GM12872 (cell line): ENCODE measurements at regions not wholly inside any gene's neighbourhood (a gene's known extent, or its start where the extent isn't known, plus 50 kb on each side); places are given as distances from the start of the nearest gene placed in this dataset.
A peak's percentile ranks its signal among the peaks of the same experiment; 100 is the strongest.

ENCODE experiments used
- TF ChIP-seq, protein P1 (sequence below): IDR thresholded peaks from 3 replicates; pipeline ENCODE4 v1.5.1; 2011; ENCODE audit warnings: low read depth, mild to moderate bottlenecking, low read length, moderate library complexity; ENCODE audit not compliant: insufficient read depth

GRCh38 chr12:107448198-107448597 lies 237.4 kb upstream of the PWP1 start:
- TF ChIP-seq, protein P1, sequence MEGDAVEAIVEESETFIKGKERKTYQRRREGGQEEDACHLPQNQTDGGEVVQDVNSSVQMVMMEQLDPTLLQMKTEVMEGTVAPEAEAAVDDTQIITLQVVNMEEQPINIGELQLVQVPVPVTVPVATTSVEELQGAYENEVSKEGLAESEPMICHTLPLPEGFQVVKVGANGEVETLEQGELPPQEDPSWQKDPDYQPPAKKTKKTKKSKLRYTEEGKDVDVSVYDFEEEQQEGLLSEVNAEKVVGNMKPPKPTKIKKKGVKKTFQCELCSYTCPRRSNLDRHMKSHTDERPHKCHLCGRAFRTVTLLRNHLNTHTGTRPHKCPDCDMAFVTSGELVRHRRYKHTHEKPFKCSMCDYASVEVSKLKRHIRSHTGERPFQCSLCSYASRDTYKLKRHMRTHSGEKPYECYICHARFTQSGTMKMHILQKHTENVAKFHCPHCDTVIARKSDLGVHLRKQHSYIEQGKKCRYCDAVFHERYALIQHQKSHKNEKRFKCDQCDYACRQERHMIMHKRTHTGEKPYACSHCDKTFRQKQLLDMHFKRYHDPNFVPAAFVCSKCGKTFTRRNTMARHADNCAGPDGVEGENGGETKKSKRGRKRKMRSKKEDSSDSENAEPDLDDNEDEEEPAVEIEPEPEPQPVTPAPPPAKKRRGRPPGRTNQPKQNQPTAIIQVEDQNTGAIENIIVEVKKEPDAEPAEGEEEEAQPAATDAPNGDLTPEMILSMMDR = peak; percentile 53

DNA sequence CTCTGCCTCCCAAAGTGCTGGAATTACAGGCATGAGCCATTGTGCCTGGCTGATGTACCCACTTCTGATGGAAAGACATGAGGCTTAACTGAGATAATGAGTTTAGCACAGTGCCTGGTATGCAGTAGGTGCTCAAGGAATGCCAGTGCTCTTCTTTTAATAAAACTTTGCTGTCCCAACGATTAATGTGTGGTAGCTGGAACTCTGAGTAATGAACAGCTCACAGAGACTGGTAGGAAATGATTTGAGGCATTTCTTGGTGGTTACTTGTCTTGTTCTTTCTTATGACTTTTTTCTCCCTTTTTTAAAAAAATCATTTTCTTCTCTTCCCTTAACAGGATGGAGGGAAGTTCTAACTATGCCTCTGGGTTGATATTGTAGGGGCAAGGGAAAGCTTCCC lies 235.7 kb upstream of the PWP1 start:
- TF ChIP-seq, protein P1 = no peak

GRCh38 chr12:107450541-107450940 lies 235.1 kb upstream of the PWP1 start:
- TF ChIP-seq, protein P1 = no peak

GRCh38 chr12:107451246-107451645 lies 234.4 kb upstream of the PWP1 start:
- TF ChIP-seq, protein P1 = no peak

DNA sequence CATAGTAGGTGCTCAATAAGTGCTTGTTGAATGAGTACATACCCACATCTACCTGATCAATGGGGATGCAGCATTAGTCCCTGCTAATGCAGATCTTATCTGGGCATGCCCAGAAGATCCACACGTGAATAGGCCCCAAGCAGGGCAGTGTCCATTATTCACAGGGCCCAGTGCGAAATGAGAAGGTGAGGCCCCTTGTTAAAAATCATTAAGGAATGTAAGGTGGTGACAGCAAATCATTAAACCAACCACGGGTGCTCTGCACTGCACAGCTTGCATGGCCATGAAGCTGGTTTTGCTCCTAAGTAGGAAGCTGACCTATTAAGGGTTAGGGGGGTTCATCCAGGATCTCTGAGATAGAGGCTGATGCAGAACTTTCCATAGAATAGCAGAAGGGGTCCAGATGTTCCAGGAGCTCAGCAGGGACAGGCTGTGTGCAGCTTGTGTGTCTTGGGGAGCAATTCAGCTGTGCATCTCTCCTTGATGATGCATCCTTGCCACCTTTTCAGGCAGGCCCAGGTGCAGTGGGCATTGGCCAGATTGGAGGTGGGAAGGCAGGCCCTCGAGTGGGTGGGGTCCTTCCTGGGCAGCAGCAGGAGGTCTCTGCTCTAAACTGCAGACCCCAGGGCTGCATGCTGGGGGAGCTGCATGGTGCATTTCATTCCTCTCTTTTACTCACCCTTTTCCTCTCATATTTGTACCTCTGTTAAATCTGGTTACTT lies 231.3 kb upstream of the PWP1 start:
- TF ChIP-seq, protein P1 = no peak

DNA sequence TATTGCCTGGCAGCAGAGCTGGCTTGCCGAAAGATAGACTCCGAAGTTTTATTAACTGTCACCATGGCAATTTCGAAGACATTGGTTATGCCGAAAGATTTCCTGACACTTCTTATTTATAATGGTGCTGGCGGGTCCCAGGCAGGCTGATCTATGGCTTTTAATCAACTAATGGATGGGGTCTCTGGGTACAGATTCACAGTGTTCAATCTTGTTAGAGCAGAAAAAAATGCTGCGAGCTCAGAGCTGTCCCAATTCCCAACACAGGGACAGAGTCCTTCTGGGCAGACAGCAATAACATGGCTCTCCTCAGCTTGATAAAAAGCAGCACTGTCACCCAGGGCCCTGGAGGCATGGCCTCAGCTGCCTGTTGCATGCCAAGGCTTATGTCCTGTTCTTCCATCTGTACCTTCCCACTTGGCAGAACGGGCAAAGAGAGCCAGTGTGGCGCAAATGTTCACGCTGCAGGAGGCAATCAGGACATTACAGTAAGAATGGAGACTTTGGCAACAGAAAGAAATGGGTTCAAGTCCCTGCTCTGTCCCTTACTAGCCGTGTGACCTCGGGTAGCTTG lies 228.2 kb upstream of the PWP1 start:
- TF ChIP-seq, protein P1 = no peak

DNA sequence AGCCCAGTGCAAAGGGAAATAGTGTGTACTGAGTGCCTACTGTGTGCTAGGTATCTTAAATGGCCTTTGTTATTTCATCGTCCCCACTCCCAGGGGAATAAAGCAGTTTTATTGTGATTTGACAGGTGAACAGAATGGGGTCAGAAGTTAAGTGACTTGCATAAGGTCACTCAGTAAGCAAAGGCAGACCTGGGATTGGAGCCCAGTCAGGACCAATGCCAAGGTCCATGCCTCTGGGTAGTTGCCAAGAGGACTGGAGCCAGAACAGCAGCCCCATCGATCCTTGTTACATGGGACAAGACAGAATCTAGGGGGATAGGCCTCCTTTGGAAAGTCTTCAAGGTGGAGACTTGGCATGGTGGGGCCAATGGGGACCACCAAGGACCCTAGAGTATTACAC lies 227.4 kb upstream of the PWP1 start:
- TF ChIP-seq, protein P1 = no peak
